HG03354 (cell line): ENCODE measurements at regions not wholly inside any gene's neighbourhood (a gene's known extent, or its start where the extent isn't known, plus 50 kb on each side); places are given as distances from the start of the nearest gene placed in this dataset.
"Not testable (repeated sequence)": the region's sequence is repeated elsewhere in the genome, so short reads cannot be mapped to it uniquely, and the experiment has no call there.

Source experiments
- ATAC-seq: cut with Tn5 transposase; IDR thresholded peaks from one replicate; pipeline ENCODE4 v1.9.1; 2021; ENCODE audit warnings: mild to moderate bottlenecking; ENCODE audit not compliant: unreplicated experiment, poor library complexity, severe bottlenecking

DNA sequence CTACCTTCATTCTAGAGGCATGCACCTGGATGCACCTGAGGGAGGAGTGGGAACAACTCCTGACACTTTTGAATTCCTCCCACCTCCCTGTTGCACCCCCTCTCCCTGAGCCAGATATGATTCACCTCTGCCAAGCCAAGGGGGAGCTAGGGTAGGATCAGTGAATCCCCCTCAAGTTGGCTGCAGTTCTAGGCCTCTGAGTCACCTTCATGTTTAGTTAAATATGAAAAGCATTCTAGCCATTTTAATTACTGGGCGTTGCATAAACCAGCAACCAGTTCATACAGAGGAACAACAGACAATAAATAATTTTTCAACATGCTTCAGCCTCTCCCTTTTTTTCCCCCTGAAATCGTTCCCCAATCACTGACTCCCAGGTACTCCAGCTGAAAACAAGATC, 1440.2 kb downstream of the ADGRL3 start:
- ATAC-seq, result no peak

DNA sequence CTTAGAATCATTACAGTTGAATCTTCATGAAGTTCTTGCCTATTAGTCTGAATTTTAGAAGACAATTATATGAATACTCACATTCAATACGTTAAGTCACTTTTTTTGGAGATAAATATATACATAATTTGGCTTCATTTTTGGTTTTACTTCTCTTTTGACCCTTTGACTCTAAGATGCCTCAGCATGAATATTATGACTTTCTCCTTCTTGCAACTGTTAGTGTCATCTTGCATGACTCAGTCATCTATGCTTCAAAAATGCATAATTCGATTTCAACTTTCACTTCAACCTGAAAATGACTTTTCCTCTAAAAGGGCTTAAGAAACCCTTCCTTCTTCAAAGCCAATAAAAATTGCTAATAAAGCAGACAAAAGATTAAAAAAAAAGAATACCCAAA, 1427.5 kb downstream of the ADGRL3 start:
- no peak for ATAC-seq

DNA sequence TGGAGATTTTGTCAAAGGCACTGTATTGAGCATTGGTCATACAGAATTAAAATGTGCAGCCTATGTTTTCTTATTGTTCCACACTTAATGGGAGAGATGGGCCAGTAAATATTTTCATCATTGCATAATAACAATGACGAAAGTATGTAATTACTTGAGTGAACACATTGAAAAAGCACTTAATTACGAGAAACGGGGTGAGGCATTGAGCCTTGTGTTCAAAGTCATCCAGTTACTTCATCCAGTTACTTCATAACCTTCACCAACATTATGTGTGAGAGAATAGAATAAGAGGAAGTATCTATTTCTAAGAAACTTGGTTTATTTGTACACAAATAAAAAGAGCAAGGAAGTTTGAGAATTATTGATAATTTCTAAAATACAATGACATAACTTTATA, 1427.0 kb downstream of the ADGRL3 start:
- no peak for ATAC-seq

DNA sequence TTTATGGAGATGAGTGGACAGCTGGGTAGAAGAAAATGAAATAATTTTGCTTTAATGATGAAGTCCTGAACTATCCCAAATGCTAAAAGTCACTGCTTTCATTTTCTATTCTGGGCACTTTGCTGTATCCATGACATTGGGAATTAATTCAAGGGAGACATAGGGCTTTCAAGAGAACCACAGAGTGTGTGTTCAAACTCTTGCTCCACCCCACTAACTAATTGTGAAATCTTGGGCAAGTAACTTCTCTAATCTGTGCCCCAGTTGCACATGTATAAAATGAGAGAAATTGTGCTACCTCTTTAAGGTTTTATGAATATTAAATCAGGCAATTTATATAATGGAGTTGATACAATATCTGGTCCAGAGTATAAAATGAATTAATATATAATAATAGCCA, 1422.0 kb downstream of the ADGRL3 start:
- no peak for ATAC-seq

DNA sequence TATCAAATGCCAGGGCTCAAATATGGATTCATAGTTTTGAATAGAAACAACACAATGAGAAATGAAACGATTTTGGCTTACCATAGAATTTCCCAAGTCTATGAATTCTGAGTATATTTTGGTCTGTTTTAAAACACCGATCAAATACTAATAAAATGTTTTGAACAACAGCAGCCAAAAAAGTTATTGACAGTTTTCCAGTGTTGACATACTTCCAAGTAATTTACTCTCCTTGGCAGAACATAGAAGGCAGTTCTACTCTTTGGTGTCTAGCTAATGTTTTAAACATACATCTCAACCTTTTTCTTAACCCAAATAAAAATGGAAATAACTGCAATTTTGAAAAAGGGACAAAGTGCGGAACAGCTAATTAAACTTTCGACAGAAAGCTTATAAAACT, 1419.8 kb downstream of the ADGRL3 start:
- no peak for ATAC-seq

DNA sequence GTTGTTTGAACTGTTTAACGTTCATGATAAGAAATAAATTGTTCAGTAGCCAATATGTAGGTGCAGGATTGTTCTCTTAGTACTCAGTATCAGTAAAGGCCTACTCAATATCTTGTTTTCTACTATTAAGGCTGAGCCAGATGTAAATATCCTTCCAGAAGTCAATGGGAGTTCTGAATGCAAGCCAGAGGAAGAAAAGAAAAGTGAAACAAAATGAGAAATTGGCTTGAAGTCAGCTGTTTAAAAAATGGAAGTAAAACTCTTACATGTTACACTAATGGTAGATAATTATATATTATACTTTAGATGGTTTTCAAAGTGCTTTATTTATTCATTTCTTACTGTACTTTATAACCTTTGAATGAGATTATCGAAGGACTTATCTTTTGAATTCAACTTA, 1417.9 kb downstream of the ADGRL3 start:
- ATAC-seq, result no peak

DNA sequence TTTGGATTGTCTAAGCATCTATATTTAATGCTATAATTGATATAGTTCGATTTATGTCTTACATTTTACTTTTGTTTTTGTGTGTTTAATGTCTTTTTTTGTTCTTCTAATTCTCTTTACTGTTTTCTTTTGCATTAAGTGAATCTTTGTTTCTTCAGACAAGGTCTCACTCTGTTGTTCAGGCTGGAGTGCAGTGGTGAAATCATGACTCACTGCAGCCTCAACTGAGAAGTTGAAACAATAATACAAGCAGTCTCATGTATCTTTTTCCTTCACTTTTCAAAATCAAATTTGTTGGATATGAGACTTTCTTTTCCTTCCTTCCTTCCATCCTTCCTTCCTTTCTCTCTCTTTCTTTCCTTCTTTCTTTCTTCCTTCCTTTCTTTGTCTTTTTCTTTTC, 1401.6 kb downstream of the ADGRL3 start:
- no peak for ATAC-seq

DNA sequence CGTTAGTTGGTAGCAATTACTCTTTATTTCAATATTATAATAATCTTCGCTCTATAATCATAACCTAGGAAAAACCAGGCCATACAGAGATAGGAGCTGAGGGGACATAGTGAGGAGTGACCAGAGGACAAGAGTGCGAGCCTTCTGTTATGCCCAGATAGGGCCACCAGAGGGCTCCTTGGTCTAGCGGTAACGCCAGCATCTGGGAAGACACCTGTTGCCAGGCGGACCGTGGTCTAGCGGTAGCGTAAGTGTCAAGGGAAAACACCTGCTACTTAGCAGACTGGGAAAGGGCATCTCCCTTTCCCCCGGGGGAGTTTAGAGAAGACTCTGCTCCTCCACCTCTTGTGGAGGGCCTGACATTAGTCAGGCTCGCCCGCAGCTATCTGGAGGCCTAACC, 1395.1 kb downstream of the ADGRL3 start:
- ATAC-seq, result not testable (repeated sequence)

DNA sequence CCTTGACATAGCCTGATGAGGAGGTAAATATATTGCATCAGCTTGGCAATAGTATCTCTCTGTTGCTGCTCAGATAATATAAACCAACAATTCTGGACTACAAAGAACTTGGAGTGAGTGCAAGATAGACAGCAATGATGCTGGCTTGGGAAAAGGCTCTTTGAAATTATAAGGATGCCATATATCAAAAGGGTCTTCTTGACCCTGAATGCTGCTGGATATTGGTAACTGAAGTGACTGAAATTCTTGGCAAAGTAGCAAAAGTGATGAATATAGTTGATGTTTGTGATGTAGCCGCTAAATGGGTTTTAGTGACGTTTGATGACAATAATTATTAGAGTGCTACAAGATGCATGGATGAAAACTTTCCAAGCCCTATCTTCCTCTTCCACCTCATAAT, 1391.6 kb downstream of the ADGRL3 start:
- ATAC-seq, result no peak

DNA sequence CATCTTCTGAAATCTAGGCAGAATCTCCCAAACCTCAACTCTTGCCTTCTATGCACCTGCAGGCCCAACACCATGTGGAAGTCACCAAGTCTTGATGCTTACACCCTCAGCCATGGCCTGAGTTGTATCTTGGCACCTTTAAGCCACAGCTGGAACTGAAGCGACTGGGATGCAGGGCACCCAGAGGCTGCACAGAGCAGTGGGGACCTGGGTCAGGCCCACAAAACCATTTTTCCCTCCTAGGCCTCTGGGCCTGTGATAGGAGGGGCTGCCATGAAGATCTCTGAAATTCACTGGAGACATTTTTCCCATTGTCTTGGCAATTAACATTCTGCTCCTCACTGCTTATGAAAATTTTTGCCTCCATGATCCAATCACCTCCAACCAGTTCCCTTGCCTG, 1388.5 kb downstream of the ADGRL3 start:
- ATAC-seq, result no peak

DNA sequence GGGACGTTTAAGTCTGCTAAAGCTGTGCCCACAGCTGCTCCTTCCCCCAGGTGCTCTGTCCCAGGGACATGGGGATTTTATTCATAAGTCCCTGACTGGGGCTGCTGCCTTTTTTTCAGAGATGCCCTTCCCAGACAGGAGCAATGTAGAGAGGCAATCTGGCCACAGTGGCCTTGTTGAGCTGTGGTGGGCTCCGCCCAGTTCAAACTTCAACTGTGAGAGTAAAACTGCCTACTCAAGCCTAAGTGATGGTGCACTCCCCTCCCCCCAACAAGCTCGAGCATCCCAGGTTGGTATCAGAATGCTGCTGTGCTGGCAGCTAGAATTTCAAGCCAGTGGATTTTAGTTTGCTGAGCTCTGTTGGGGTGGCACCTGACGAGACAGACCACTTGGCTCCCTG, 1371.4 kb downstream of the ADGRL3 start:
- no peak for ATAC-seq

DNA sequence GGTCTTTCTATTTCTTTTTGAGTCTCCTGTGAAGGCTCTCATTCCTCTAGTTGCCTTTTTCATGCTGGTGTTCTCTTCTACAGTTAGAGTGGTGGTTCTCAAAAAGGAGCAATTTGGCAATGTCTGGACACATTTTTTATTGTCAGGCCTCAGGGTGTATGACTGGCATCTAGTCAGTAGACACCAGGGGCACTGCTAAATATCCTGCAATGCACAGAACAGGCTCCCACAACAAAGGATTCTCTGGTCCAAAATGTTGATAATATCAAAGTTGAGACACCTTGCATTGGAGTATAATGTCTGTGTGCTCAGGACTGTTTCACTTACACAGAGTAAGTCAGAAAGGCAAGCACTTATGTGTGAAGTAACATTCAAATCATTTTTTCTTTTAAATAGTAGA, 1360.7 kb downstream of the ADGRL3 start:
- no peak for ATAC-seq

DNA sequence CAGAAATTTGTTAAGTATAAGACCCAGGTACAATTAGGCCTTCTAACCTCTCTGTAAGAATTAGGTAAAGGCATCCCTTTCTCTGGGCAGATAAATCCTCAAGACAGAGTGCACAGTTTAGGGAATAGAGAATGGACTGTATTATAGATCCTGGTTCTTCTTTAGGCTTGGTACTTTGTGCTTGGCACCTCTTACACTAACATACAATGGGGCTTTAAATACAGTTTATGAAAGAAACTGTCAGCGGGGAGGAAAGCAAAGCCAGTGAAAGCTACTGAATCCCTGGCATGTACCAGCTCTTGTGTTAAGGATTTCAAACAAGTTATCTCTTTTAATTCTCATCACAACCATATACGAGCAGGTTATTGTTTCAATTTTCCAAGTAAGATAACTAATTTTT, 1350.0 kb downstream of the ADGRL3 start:
- ATAC-seq, result no peak

DNA sequence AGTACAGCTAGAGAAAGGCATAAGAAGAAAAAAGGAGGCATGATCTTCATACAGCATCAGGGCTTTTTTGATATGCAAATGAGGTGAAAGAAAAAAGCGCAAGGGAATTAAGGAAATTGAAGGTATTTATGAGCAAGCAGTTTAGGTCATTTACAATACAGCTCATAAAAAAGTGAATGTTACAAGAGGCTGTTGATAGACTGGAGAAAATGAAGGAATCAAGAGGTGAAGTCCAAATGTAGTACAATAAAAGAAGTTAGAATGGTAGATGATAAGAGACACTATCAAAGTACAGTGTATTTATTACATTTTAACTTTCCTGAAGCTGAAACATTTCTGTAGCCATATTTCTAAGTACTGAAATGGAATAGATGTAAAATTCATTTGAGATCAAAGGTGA, 1349.5 kb downstream of the ADGRL3 start:
- no peak for ATAC-seq

DNA sequence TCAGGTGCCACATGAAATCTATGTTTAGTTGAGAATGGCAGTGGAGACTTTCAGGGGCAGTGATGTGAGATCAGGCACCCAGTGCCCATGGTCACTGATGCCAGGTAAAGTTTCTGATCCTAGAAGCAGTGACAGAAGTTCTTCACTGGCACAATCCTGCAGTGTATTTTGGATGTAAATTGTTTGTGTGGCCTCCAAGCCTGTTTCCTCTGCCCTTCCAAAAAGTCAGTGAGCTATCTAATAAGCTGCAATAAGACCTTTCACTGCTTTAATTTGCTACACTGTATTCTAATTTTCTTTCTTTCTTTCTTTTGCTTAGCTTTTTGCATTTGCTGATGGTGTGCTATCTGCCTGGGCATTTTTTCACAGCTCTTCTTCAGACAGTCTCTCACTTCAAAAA, 1348.6 kb downstream of the ADGRL3 start:
- ATAC-seq, result no peak

DNA sequence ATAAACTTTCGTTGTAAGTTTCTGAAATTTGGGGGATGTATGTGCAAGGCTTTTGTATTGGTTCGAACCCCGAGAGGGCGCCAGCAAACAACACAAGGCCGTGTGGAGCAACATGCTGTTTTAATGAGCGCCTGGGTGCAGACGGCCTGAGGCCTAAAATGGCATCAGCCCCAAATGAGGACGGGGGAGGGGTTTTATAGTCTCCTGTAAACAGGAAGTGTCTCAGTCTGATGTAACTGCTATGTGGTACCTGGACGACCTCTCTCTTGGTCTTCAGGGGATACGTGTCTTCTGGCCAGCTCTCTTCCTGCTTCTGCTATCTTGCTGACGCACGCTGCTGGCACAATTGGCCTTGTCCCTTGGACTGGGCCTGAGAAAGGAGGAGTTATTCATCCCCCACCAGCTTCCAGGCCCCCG, 1348.0 kb downstream of the ADGRL3 start:
- ATAC-seq, result no peak

DNA sequence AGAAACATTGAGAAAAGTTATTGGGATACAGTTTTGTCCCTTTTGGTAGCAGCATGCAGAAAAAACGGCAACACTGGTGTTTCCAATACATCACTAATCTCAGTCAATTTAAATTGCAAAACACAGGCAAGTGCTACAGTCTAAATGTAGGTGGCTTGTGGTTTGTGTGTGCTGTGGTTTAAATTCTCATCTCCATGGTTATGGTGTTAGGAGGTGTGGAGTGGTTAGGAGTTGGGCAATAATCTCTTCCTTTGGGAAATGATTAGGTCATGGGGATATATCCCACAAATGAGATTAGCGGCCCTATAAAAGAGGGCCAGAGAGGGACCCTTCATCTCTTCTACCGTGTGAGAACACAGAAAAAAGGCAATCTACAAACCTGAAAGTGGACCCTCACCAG, 1344.3 kb downstream of the ADGRL3 start:
- ATAC-seq, result no peak

DNA sequence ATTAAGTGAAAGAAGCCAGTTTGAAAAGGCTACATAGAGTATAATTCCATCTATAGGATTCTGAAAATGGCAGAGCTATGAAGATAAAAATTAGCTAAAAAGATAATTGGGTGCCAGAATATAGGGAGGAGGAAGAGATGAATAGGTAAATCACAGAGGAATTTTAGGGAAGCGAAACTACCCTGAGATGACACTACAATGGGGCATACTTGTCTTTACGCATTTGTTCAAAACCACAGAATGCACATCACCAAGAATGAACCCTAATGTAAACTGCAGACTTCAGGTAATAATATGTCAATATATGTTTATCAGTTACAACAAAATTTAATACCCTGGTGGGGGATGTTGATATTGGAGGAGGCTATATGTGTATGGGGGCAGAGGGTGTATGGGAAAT, 1342.9 kb downstream of the ADGRL3 start:
- ATAC-seq, result no peak

DNA sequence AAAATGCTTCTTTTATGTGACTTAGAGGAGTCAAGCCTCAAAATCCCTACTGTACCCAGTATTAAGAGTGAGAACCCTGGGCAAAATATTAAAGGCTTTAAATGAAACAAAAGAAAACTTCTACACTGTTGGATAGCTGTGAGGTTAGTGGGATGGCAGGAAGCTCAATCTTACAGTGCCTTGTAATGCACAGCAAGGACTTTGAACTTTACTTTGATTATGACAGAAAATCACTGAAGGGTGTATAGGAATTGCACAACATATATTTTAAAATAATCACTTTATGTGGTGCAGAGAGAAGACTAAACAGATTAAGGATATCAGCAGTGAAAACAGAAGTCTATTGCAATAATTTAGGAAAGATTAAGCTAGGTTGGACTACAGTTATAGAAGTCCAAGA, 1333.4 kb downstream of the ADGRL3 start:
- no peak for ATAC-seq

DNA sequence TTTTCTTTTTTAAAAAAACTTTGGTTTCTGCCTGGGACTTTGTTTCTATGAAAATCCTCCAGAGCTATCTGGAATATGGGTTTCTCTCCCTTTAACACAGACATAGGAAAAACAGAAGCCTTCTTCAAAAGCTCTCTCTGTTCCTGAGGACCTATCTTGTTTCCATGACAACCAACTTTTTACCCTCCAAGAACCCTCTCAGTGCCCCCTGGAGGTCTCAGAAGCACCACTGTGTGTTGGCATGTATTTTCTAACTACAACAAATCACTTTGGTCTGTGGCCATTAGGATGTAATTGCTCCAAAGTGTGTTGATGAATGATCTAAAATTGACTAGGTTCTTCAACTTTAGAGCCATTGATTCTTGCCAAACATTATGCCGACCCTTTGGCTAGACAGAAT, 1331.6 kb downstream of the ADGRL3 start:
- no peak for ATAC-seq

DNA sequence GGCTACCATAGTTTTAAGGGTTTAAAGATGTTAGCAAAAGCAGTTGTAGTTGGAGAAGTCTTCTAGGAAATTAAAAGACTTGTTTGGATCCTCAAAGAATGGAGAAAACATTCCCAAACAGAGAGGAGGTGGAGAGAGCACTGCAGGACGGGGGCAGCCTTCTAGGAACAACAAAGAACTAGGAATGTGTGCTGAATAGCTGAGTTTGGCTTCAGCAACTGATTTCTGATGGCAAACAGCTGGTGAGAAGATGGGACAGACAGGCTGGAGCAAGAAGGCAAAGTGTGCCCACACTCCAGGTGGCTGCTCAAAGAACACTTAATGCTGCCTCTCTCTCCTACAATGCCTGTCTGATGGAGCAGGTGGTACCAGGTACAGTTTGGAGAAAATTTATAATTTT, 1331.1 kb downstream of the ADGRL3 start:
- ATAC-seq, result no peak

DNA sequence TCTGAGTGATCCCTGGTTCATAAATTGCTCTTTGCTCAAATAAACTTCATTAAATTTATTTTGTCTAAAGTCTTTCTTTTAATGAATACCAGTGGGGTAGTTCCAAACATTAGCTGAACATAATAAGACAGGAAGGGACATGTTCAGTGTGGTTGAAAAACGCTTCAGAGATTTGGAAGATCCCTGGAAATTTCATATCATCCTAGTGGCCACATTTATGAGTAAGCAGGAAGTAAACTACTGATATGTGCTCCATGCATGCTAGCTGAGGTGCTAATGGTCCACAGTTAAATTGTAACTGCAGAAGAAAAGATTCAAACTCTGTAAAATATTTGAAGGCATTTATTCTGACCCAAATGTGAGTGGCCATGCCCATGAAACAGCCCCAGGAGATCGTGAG, 1328.7 kb downstream of the ADGRL3 start:
- no peak for ATAC-seq

DNA sequence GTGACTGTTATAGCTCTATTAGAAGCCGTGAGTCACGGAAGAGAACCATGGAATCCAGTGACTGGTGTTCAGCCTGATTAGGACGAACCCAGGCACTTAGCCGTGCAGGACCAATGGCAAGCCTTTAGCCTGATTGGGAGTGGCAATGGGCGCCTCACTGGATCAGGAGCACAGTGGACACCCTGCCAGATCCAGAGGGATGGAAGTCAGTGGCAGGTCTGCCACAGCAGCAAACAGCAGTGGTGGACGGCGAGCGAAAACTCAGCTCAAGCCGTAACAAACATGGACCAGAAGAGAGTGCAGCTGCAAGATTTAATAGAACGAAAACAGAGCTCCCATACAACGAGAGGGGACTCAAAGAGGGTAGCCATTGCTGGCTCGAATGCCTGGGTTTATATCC, 1326.5 kb downstream of the ADGRL3 start:
- no peak for ATAC-seq
